ENCODE measurements at regions not wholly inside any gene's neighbourhood (a gene's known extent, or its start where the extent isn't known, plus 50 kb on each side); places are given as distances from the start of the nearest gene placed in this dataset.

DNA sequence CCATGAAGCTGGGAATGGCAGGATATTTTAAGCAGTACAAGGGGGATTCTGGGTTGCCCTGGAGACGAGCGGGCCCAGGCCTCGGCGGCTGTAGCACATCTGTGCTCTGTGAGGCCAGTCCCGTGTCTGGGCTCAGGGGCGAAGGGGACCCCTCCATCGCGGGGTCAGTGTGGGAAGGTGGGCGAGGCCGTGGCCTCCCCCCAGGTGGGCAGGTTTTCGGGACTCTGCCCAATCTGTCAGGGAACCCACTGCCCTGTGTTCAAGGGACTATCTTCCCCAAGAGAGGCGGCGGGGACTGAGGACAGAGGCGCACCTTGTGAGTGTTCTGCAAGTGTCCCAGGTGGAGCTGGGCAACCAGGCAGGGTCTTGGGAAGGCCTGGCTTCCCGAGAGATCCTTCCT lies 336.6 kb downstream of the CTTN start:
- ATAC-seq (ENCODE audit: low FRiP score) (no peak), DNase-seq (ENCODE audit: low spot score) (no peak)
- TF ChIP-seq, protein P1, sequence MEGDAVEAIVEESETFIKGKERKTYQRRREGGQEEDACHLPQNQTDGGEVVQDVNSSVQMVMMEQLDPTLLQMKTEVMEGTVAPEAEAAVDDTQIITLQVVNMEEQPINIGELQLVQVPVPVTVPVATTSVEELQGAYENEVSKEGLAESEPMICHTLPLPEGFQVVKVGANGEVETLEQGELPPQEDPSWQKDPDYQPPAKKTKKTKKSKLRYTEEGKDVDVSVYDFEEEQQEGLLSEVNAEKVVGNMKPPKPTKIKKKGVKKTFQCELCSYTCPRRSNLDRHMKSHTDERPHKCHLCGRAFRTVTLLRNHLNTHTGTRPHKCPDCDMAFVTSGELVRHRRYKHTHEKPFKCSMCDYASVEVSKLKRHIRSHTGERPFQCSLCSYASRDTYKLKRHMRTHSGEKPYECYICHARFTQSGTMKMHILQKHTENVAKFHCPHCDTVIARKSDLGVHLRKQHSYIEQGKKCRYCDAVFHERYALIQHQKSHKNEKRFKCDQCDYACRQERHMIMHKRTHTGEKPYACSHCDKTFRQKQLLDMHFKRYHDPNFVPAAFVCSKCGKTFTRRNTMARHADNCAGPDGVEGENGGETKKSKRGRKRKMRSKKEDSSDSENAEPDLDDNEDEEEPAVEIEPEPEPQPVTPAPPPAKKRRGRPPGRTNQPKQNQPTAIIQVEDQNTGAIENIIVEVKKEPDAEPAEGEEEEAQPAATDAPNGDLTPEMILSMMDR (IDR thresholded peaks at IDR 0.05), result no peak

DNA sequence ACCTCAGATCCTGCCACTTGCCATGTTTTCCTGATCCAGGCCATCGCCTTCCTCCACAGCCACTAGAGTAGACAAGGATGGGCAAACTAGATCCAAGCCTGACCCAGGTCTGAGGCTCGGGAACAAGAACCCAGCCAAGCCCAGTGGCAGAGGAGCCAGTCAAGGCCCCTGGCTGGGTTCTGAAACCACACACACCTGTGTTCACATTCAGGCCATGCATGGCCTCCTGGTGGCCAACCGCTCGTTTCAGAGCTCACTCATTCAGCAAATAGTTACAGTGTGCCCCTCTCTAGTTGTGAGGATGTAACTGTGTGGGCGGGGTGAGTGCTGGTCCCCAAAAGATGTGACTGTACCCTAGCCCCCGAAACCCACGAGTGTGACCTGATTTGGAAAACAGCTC lies 337.6 kb downstream of the CTTN start:
- ATAC-seq (ENCODE audit: low FRiP score) (no peak), DNase-seq (ENCODE audit: low spot score) (no peak)
- TF ChIP-seq, protein P1 (IDR thresholded peaks at IDR 0.05), result no peak

DNA sequence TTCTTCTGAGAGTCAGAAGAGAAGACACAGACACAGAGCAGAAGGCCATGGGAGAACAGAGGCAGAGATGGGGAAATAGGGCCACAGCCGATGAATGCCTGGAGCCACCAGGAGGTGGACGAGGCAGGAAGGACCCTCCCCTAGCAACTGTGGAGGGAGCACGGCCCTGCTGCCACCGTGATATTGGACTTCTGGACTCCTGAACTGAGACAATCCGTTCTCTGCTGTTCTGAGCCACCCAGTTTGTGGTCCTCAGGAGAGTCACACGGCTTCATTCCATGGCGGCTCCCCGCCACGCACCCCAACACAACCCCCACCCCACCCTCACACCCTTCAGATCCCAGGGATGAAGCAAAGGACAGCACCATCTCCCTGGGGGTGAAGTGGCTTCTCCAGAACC lies 338.1 kb downstream of the CTTN start:
- DNase-seq (ENCODE audit: low spot score) (no peak), ATAC-seq (ENCODE audit: low FRiP score) (no peak)
- TF ChIP-seq, protein P1 (IDR thresholded peaks at IDR 0.05), result no peak

DNA sequence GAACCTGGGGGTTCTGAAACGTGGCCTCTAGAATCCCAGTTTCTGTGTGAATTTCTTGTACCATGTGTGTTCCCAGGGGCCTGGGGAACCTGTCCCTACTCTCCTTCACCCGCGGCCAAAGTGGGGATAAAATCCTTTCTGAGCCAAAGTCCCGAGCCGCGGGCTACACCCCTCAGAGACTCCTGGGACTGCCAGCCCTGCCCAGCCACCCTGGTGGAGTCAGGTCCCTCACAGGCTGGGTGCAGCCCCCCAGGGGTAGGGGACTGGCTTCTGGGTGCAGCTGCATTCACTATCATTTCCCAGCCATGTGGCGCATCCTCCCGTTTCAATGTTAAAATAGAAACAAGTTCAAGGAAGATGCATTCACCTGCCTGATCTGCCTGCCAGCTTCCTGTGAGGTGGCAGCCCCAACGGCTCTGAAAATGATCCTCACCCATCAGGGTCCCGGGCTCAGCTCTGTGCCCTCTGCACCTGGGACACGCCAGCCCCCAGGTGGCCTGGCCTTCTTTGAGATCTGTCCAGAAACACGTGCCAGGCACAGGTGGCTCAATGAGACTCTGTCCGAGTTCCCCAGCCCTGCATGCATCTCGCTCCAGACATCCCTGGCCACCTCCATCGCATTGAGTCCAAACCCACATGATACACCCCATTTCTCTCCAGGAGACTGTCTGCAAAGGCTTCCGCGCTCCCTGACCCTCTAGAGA lies 338.8 kb downstream of the CTTN start:
- DNase-seq (ENCODE audit: low spot score), result no peak

DNA sequence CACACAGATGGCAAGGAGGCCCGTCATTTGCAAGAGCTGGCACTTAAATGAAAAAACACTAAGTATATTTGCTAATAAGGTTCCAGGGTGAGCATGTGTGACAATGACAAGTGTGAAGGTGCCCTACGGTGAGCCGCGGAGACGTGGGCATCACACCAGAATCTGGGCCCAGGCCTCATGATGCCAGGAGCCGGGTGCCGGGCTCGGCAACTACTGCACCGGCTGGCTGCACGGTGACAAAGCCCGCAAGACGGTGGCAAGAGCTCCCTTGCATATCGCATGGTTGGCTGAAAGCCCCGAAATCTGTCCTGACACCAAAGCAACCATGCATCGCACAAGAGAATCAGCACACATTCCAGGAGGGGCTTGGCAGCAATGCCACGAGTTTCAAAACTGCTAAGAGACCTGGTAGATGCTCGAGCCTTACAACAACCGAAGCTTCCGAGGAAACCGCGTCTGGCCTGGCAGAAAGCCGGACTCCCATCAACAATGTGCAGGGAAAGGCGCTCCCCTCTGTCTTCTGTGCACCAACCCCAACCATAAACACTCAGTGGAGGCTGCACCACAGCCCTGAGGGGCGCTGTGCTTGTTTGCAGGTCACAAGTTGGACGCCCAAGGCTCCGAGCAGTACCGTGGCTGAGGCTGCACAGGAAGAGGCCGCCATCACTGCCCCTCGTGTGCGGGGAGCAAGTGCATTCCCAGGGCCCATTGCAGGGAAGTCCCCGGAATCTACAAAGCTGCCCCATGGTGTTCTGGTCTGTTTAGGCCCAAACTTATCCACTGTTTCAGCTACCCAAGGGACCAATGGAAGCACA lies 339.7 kb downstream of the CTTN start:
- ATAC-seq (ENCODE audit: low FRiP score), result no peak

More for the DNA sequence above, 338.8 kb downstream of the CTTN start:
- ATAC-seq (ENCODE audit: low FRiP score), result no peak
- TF ChIP-seq, protein P1 (IDR thresholded peaks at IDR 0.05), result no peak

DNA sequence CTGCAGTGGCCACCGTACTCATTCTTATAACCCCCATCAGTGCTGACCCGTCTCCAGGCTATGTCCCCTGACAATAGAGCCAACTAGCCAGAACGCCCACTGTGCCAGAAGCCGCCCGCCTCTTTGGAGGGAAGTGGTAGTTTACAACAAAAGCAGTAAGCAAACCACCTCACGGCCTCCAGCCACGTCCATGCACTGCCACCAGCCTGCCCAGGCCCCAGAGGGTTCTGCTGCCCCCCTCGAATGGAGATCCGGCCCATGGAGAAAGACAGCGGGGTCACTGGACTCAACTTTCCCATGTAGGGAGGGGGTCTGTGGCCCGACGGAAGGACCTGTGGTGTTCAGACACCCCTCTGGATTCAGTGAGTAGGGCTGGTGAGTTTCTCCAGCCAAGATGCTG lies 340.3 kb downstream of the CTTN start:
- TF ChIP-seq, protein P1 (IDR thresholded peaks at IDR 0.05), result no peak
- ATAC-seq (ENCODE audit: low FRiP score), result no peak
- no peak for DNase-seq (ENCODE audit: low spot score)

More for the DNA sequence above, 339.7 kb downstream of the CTTN start:
- no peak for DNase-seq (ENCODE audit: low spot score)
- TF ChIP-seq, protein P1 (IDR thresholded peaks at IDR 0.05), result no peak

Data from omental fat pad (tissue), 3 donors.